Coronary artery (tissue), 2 donors: ENCODE measurements at regions not wholly inside any gene's neighbourhood (a gene's known extent, or its start where the extent isn't known, plus 50 kb on each side); places are given as distances from the start of the nearest gene placed in this dataset.
"Not testable (repeated sequence)": the region's sequence is repeated elsewhere in the genome, so short reads cannot be mapped to it uniquely, and the experiment has no call there.

Source experiments
- DNase-seq: peaks from one replicate; pipeline ENCODE4 v3.0.0-alpha.2; 2017; ENCODE audit warnings: low spot score
- H3K27ac ChIP-seq, 2 donors: fragments of 200-600 bp; sonication (generic); one replicate each; pipeline ENCODE4 v1.5.1; 2016 to 2019
- H3K4me3 ChIP-seq: fragments of 200-600 bp; sonication (generic); 2 replicates; pipeline ENCODE4 v1.5.1; 2016; ENCODE audit warnings: mild to moderate bottlenecking, moderate library complexity
- CTCF ChIP-seq: fragments of 200-600 bp; sonication (generic); IDR thresholded peaks from one replicate; pipeline ENCODE4 v1.5.1; 2019; ENCODE audit warnings: antibody characterized with exemption

GRCh38 chr4:187389420-187389819, 606.2 kb upstream of the ZFP42 start:
- no peak overlapping the region for H3K4me3 ChIP-seq
- no peak for DNase-seq
- no peak for TF ChIP-seq CTCF
- H3K27ac ChIP-seq = no peak overlapping the region

GRCh38 chr4:187390646-187391045, 604.9 kb upstream of the ZFP42 start:
- TF ChIP-seq CTCF = no peak

GRCh38 chr4:187393531-187394344, 601.8 kb upstream of the ZFP42 start:
- Histone ChIP-seq H3K4me3 (no peak overlapping the region), H3K27ac (no peak overlapping the region)
- no peak for TF ChIP-seq CTCF
- no peak for DNase-seq

More at GRCh38 chr4:187390646-187391045, 604.9 kb upstream of the ZFP42 start:
- DNase-seq = no peak
- Histone ChIP-seq H3K27ac (no peak overlapping the region), H3K4me3 (no peak overlapping the region)

GRCh38 chr4:187396106-187396505, 599.5 kb upstream of the ZFP42 start:
- DNase-seq = no peak
- Histone ChIP-seq H3K27ac (no peak overlapping the region), H3K4me3 (no peak overlapping the region)
- no peak for TF ChIP-seq CTCF

- not testable (repeated sequence) for DNase-seq, H3K4me3 ChIP-seq, H3K27ac ChIP-seq
These were observed 587.1 kb upstream of the ZFP42 start for GRCh38 chr4:187408447-187408846.

- no peak overlapping the region for H3K27ac ChIP-seq
- no peak for DNase-seq
- no peak overlapping the region for H3K4me3 ChIP-seq
- TF ChIP-seq CTCF = no peak
These were observed 581.8 kb upstream of the ZFP42 start for GRCh38 chr4:187413564-187414358.

- Histone ChIP-seq H3K27ac (no peak overlapping the region), H3K4me3 (no peak overlapping the region)
- no peak for TF ChIP-seq CTCF
- DNase-seq = no peak
These were observed 580.9 kb upstream of the ZFP42 start for GRCh38 chr4:187414716-187415115.
